HepG2 (cell line): ENCODE measurements at regions not wholly inside any gene's neighbourhood (a gene's known extent, or its start where the extent isn't known, plus 50 kb on each side); places are given as distances from the start of the nearest gene placed in this dataset.

Source experiments
- ATAC-seq: fragments of 200-7000 bp; cut with Tn5 transposase; 3 replicates; pipeline ENCODE4 v1.9.1; 2020; ENCODE audit warnings: mild to moderate bottlenecking, moderate library complexity
- BruUV-seq: library from RNA; stranded (reverse); fragments of 400-500 nt; replicated peaks from 2 replicates; lab custom pipeline; 2021; lab: Mats Ljungman, UMichigan
- CTCF ChIA-PET: fragments of 300-600 bp; formaldehyde crosslinking; extraction: SDS; loops from one replicate; lab custom pipeline; 2021; ENCODE audit warnings: low total read pairs, inconsistent platforms, low intra/inter-chr PET ratio; lab: Yijun Ruan, JAX
- POLR2A ChIA-PET: fragments of 350-600 bp; sonication (Branson Sonifier 250); formaldehyde crosslinking; loops from one replicate; lab custom pipeline; 2020; ENCODE audit warnings: antibody characterized with exemption, inconsistent platforms; lab: Yijun Ruan, JAX
- DNase-seq: peaks from one replicate; pipeline ENCODE4 v3.0.0-alpha.2; 2015; ENCODE audit warnings: low spot score
- FAIRE-seq: peaks from 3 replicates; lab custom pipeline; 2011; peaks lifted over from hg19 to GRCh38; lab: Jason Lieb, UNC
- H2AFZ ChIP-seq: one replicate; pipeline ENCODE4 v1.6.1; 2011; ENCODE audit warnings: low read length, inconsistent platforms
- H3K27ac ChIP-seq: fragments of 300-600 bp; 3 replicates; pipeline ENCODE4 v1.8.0; 2011; ENCODE audit warnings: mixed run types, mild to moderate bottlenecking, mixed read lengths, low read length, inconsistent platforms; ENCODE audit not compliant: insufficient read depth; ENCODE audit errors: extremely low read length
- H3K27me3 ChIP-seq, 2 experiments: fragments of 200-600 bp in 1 of 2; 2 replicates in 1 of 2; 3 replicates in 1 of 2; pipeline versions ENCODE4 v1.6.0 to v1.8.0; 2011; ENCODE audit warnings: low read length in 2 of 2, mild to moderate bottlenecking in 2 of 2, moderate library complexity in 2 of 2, inconsistent platforms in 1 of 2; ENCODE audit not compliant: insufficient read depth in 2 of 2, control insufficient read depth in 1 of 2
- H3K36me3 ChIP-seq, 2 experiments: fragments of 200-600 bp in 1 of 2; replicated peaks in 1 of 2; 2 replicates in 1 of 2; 3 replicates in 1 of 2; pipeline versions ENCODE4 v1.5.1 to v1.8.0; 2011; ENCODE audit warnings: low read length in 2 of 2, inconsistent platforms in 1 of 2; ENCODE audit not compliant: insufficient read depth in 2 of 2, control insufficient read depth in 1 of 2
- H3K4me1 ChIP-seq: 2 replicates; pipeline ENCODE4 v1.5.1; 2012; ENCODE audit warnings: low read length, inconsistent platforms; ENCODE audit not compliant: insufficient read depth
- H3K4me2 ChIP-seq: 2 replicates; pipeline ENCODE4 v1.6.0; 2011; ENCODE audit warnings: low read depth, low read length, inconsistent platforms
- H3K4me3 ChIP-seq, 3 experiments: fragments of 200-600 bp in 1 of 3; sonication (generic), shearing (Covaris generic) in 1 of 3; replicated peaks in 1 of 3; 2 replicates each; pipeline ENCODE4 v1.5.1; 2011 to 2016; ENCODE audit warnings: low read length in 3 of 3, inconsistent platforms in 2 of 3, low read depth in 2 of 3, mild to moderate bottlenecking in 2 of 3, control low read depth in 1 of 3, mixed read lengths in 1 of 3; ENCODE audit not compliant: insufficient read depth in 1 of 3
- H3K79me2 ChIP-seq: one replicate; pipeline ENCODE4 v1.6.1; 2011; ENCODE audit warnings: low read length, inconsistent platforms; ENCODE audit not compliant: insufficient read depth
- H3K9ac ChIP-seq: 2 replicates; pipeline ENCODE4 v1.6.0; 2011; ENCODE audit warnings: mild to moderate bottlenecking, low read depth, low read length, inconsistent platforms; ENCODE audit not compliant: insufficient read depth
- H3K9me3 ChIP-seq: 2 replicates; pipeline ENCODE4 v1.5.1; 2012; ENCODE audit warnings: mild to moderate bottlenecking, low read length
- H4K20me1 ChIP-seq: 2 replicates; pipeline ENCODE4 v1.6.0; 2011; ENCODE audit warnings: inconsistent platforms, mild to moderate bottlenecking, low read length, moderate library complexity; ENCODE audit not compliant: insufficient read depth
- ATF7-NPFF ChIP-seq: sonication (generic); formaldehyde crosslinking; IDR thresholded peaks from 2 replicates; pipeline ENCODE4 v1.8.1; 2023; ENCODE audit warnings: mild to moderate bottlenecking, low read depth, missing genetic modification reagents, moderate library complexity
- BCLAF1 ChIP-seq: fragments of 450-650 bp; IDR thresholded peaks from 2 replicates; pipeline ENCODE4 v1.6.1; 2017; ENCODE audit warnings: mild to moderate bottlenecking
- LBX2 ChIP-seq: sonication (generic); formaldehyde crosslinking; IDR thresholded peaks from 2 replicates; pipeline ENCODE4 v1.5.0; 2020; ENCODE audit warnings: missing genetic modification reagents, mild to moderate bottlenecking, borderline replicate concordance
- MAFF ChIP-seq: IDR thresholded peaks from 2 replicates; pipeline ENCODE4 v1.6.1; 2011; ENCODE audit warnings: low read depth, low read length, improper control_type of control experiment
- NFE2L1 ChIP-seq: sonication (generic); formaldehyde crosslinking; IDR thresholded peaks from 2 replicates; pipeline ENCODE4 v1.4.0; 2020; ENCODE audit warnings: missing genetic modification reagents, mild to moderate bottlenecking, borderline replicate concordance
- NR2F2 ChIP-seq: IDR thresholded peaks from 2 replicates; pipeline ENCODE4 v1.6.1; 2012; ENCODE audit warnings: low read depth, inconsistent platforms, borderline replicate concordance
- PAX8 ChIP-seq: sonication (generic); formaldehyde crosslinking; IDR thresholded peaks from 2 replicates; pipeline ENCODE4 v1.8.0; 2022; ENCODE audit warnings: mild to moderate bottlenecking, missing genetic modification reagents, borderline replicate concordance
- RBFOX2 ChIP-seq: fragments of 200-400 bp; formaldehyde crosslinking; IDR thresholded peaks from 2 replicates; pipeline ENCODE4 v1.6.1; 2017; ENCODE audit warnings: low read depth, mild to moderate bottlenecking, low read length
- RFX5 ChIP-seq: IDR thresholded peaks from 2 replicates; pipeline ENCODE4 v1.6.1; 2011; ENCODE audit warnings: low read depth, low read length, improper control_type of control experiment
- SMAD3 ChIP-seq: sonication (generic); formaldehyde crosslinking; IDR thresholded peaks from 2 replicates; pipeline ENCODE4 v1.4.0; 2020; ENCODE audit warnings: missing genetic modification reagents
- THAP9 ChIP-seq: sonication (generic); formaldehyde crosslinking; IDR thresholded peaks from 2 replicates; pipeline ENCODE4; 2020; ENCODE audit warnings: missing genetic modification reagents, mild to moderate bottlenecking, borderline replicate concordance
- ZFP41 ChIP-seq: sonication (generic); formaldehyde crosslinking; IDR thresholded peaks from 2 replicates; pipeline ENCODE4 v1.4.0; 2020; ENCODE audit warnings: mild to moderate bottlenecking, missing genetic modification reagents, borderline replicate concordance
- ZNF138 ChIP-seq: sonication (generic); formaldehyde crosslinking; IDR thresholded peaks from 2 replicates; pipeline ENCODE4 v1.5.0; 2020; ENCODE audit warnings: mild to moderate bottlenecking, low read depth, missing genetic modification reagents
- ZNF333 ChIP-seq: sonication (generic); formaldehyde crosslinking; IDR thresholded peaks from 2 replicates; pipeline ENCODE4 v1.4.0; 2020; ENCODE audit warnings: mild to moderate bottlenecking, missing genetic modification reagents, borderline replicate concordance
- ZNF607 ChIP-seq: sonication (generic); formaldehyde crosslinking; IDR thresholded peaks from 2 replicates; pipeline ENCODE4 v1.5.1; 2020; ENCODE audit warnings: missing genetic modification reagents, mild to moderate bottlenecking, borderline replicate concordance
- ZNF782 ChIP-seq: sonication (generic); formaldehyde crosslinking; IDR thresholded peaks from 2 replicates; pipeline ENCODE4 v1.4.0; 2020; ENCODE audit warnings: missing genetic modification reagents, mild to moderate bottlenecking, borderline replicate concordance
- WGBS: methylation state at CpG from one replicate; pipeline ENCODE4 v1.1.6; 2017; ENCODE audit warnings: low lambda C conversion rate; 5-methylcytosine and 5-hydroxymethylcytosine counted together
- in situ Hi-C: cut with HindIII; loops from 2 replicates; pipeline ENCODE4 v1.10.0; 2017; ENCODE audit warnings: low pct_unique_long_range_greater_than_20kb; ENCODE audit not compliant: extremely low pct_ligation_motif_present
- intact Hi-C: fragments of 100-400 bp; cut with micrococcal nuclease; formaldehyde crosslinking; loops from one replicate; pipeline ENCODE4 v1.10.0; 2022; ENCODE audit not compliant: unreplicated experiment

GRCh38 chr14:53501361-53502211 is 348.5 kb upstream of the DDHD1 start:
- ChIA-PET POLR2A (no interaction called here), CTCF (no interaction called here)
- Histone ChIP-seq H3K9me3 (peaks cover 5% of the 10 kb centered on the region; the same call in 1 of the 2 replicates), H3K27ac (no peak overlapping the region), H3K36me3 (no peaks in the 10 kb centered on the region), H3K4me3 (no peak overlapping the region), H3K27me3 (peaks cover 2 to 5% of the 10 kb centered on the region in 2 experiments; a peak in 2 of 5 replicates), H3K4me1 (no peaks in the 10 kb centered on the region), H2AFZ (no peak overlapping the region), H3K9ac (no peak overlapping the region), H3K79me2 (no peaks in the 10 kb centered on the region), H3K4me2 (no peak overlapping the region), H4K20me1 (no peaks in the 10 kb centered on the region)
- ATAC-seq (no peak), DNase-seq (no peak), FAIRE-seq (no peak)
- intact Hi-C loops: no loop called here
- BruUV-seq: no TSS peak
- in situ Hi-C loops: no loop called here
- 0% methylated on average over 3 of the region's 3 CpGs for WGBS
- TF ChIP-seq ZNF782 (CRISPR knock-in tag) (no peak), ATF7-NPFF (CRISPR knock-in tag) (no peak), BCLAF1 (no peak), ZNF138 (no peak), LBX2 (no peak), THAP9 (CRISPR knock-in tag) (no peak), NFE2L1 (CRISPR knock-in tag) (no peak), MAFF (no peak), RFX5 (no peak), ZNF607 (CRISPR knock-in tag) (no peak), ZNF333 (CRISPR knock-in tag) (no peak), SMAD3 (CRISPR knock-in tag) (no peak), RBFOX2 (no peak), NR2F2 (no peak), ZFP41 (CRISPR knock-in tag) (no peak), PAX8 (CRISPR knock-in tag) (no peak)
